GM19238 (cell line): ENCODE measurements at regions not wholly inside any gene's neighbourhood (a gene's known extent, or its start where the extent isn't known, plus 50 kb on each side); places are given as distances from the start of the nearest gene placed in this dataset.
"Not testable (repeated sequence)": the region's sequence is repeated elsewhere in the genome, so short reads cannot be mapped to it uniquely, and the experiment has no call there.

Source experiments
- DNase-seq: peaks from one replicate; pipeline ENCODE4 v3.0.0; 2011; ENCODE audit warnings: low spot score; ENCODE audit not compliant: insufficient read length

DNA sequence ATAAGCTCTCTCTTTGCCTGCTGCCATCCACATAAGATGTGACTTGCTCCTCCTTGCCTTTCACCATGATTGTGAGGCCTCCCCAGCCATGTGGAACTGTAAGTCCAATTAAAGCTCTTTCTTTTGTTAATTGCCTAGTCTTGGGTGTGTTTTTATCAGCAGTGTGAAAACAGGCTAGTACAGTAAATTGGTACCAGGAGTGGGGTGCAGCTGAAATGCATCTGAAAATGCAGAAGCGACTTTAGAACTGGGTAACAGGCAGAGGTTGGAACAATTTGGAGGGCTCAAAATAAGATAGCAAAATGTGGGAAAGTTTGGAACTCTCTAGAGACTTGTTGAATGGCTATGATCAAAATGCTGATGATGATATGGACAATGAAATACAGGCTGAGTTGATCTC, 192.9 kb upstream of the PTBP2 start:
- DNase-seq: not testable (repeated sequence)

- DNase-seq: no peak
Measured at GRCh38 chr1:96533820-96534219, 187.8 kb upstream of the PTBP2 start.

- DNase-seq: no peak
Measured at GRCh38 chr1:96536581-96536980, 185.0 kb upstream of the PTBP2 start.

DNA sequence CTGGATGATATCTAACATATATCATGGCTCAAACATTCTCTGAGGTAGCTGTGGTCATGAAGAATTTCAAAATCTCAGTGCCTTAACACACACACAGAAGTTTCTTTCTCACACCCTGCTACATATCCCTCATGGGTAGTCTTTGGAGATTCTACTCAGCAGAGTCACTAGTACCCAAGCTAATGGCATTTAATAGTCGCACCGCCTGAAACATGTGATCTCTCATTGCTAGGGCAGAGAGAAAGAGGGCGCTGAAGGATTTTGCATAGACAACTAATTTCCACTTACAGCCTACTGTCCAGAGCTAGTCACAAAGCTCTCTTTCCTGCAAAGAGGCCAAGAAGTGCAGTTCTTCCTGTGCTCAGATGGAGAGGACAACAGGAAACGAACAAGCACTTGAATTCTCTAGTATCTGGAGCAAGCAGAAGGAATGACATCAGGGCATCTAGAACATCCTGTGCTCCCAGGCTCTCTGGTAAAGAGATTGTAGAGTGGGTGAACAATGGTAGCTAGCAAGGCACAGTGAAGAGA, 183.4 kb upstream of the PTBP2 start:
- DNase-seq: no peak

DNA sequence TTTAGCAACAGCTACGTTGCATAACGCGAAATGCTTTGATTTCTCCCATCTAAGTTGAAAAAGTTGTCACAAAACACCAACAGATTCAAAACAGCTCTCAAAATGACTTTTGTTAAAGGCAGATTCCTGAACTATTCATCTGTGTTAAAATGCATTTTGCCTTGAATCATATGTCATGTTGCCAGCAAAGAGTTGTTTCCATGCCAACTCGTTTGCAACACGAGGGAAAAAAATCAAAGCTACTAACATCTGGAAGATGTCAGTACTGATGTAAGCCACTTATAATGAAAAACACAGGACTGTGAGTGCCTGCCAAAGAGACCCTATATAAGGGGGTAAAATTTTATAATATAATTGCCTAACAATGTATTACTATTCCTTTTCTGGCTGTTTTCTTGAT, 182.7 kb upstream of the PTBP2 start:
- DNase-seq: no peak

- DNase-seq: no peak
Measured at GRCh38 chr1:96541491-96541890, 180.1 kb upstream of the PTBP2 start.

DNA sequence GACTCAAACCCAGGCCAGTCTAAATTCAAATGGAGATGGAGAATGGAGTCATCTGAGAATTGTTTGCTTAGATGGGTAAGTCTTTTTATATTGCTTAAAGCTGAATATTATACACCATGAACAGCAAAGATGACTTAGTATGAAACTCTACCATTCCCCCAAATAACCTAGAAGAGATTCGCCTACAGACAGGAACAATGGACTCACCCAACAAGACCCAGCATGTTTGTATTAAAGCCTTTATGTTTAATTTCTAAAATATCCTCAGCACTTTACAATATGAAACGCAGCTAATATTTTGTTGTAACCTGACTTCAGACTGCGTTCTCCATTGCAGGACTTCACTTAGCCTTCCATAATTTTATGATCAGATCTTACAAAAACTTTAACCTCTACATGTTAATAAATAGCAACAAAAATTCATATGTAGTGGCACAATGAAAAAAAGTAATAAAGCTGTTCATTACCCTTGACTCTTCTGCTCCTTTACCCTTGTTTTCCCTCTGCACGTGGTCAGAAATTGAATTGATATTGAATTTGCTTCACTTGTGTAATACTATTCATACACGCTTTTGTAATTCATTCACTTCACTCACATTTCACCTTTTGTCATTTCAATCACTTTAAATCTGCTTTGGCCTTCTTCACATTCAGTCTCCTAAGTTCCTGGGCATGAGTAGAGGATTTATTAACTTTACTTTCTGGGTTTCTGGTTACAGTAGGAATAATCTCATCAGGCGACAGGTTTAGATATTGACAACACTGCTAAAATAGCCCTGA, 177.3 kb upstream of the PTBP2 start:
- no peak for DNase-seq

DNA sequence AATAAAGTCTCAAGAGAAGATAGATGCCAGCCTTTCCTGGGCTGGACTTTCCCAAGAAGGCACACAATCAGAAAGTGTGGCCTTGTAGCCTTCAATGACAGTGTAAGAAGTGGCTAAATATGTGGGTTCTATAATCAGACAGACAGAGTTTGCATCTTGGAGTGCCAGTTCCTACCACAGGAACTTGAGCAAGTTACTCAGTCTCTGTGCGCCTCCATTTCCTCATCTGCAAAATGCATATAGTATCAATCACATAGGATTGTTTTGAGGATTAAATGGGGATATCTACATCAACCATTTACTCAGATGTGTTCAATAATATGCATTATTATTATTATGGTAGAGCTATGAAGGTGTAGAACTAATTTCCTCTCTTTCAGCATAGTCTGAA, 176.8 kb upstream of the PTBP2 start:
- DNase-seq: no peak

DNA sequence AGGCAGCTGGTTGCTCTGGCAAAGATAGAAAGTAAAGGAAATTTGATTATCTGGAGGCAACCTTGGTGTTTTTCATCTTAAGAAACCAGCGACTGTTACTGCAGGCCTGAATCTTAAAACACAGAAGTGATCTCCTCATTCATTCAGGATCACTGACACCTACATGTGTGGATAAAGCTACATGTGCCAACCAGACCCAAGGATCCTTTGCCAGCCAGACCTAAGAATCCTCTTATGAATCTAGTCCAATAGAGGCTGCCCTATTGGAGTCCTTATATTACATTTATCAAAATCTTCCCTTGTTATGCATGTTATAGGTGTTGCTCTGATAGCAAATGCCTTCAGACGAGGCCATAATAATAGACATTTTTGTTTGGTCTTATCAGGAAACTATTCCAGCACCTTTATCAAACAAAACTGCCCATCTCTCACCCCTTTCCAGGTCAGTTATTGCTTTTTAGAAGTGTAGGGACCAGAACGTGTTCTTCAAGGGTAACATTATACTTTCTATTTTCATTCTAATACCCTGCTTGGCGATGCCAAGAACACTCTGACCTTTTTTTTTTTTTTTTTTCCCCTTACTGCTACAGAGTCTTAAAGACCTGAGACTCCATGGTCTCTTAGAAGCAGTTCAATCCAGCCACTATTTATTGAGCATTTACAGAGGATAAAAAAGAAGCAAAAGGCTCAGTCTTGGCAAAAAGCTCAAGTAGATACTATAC, 175.5 kb upstream of the PTBP2 start:
- DNase-seq: no peak

- no peak for DNase-seq
Measured at GRCh38 chr1:96550061-96550460, 171.5 kb upstream of the PTBP2 start.

DNA sequence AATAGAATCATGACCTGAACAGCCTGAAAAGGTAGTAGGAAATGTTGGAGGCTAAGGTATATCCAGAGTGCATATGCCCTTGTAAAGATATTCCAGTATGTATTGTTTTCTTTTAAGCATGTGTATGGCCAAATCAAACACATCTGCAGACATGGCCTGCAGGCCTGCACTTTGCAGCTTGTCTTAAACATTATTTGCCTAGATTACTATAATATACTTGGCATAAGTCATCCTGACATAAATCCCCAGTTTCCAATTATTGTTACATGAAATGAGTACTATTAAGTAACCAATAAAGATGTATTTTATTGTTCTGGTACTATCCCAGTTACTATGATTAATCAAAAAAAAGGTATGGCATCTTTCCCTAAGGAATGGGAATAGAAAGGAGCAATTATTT, 169.1 kb upstream of the PTBP2 start:
- no peak for DNase-seq

GRCh38 chr1:96553811-96554210, 167.8 kb upstream of the PTBP2 start:
- DNase-seq: no peak

GRCh38 chr1:96554364-96554763, 167.2 kb upstream of the PTBP2 start:
- DNase-seq: no peak

GRCh38 chr1:96557336-96557735, 164.2 kb upstream of the PTBP2 start:
- DNase-seq: no peak

DNA sequence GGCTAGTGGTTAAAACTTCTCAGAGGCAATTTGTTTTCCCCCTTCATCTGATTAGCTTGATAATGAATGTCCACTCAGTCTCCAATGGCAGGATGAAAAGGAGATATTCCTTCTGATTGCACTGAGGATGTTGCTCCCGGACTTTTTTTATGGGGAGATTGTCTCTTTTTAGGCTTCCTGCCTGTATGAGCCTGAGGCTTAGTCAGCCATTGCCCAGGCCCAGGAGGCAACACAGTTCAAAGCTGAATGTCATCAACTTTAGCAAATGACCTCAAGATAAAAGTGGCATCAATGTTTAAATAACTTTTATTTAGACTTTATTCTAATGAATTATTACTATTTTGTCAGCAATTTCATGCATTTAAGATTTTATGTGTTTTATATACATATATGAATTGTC, 162.9 kb upstream of the PTBP2 start:
- DNase-seq: no peak

- DNase-seq: no peak
Measured at GRCh38 chr1:96559181-96559580, 162.4 kb upstream of the PTBP2 start.

DNA sequence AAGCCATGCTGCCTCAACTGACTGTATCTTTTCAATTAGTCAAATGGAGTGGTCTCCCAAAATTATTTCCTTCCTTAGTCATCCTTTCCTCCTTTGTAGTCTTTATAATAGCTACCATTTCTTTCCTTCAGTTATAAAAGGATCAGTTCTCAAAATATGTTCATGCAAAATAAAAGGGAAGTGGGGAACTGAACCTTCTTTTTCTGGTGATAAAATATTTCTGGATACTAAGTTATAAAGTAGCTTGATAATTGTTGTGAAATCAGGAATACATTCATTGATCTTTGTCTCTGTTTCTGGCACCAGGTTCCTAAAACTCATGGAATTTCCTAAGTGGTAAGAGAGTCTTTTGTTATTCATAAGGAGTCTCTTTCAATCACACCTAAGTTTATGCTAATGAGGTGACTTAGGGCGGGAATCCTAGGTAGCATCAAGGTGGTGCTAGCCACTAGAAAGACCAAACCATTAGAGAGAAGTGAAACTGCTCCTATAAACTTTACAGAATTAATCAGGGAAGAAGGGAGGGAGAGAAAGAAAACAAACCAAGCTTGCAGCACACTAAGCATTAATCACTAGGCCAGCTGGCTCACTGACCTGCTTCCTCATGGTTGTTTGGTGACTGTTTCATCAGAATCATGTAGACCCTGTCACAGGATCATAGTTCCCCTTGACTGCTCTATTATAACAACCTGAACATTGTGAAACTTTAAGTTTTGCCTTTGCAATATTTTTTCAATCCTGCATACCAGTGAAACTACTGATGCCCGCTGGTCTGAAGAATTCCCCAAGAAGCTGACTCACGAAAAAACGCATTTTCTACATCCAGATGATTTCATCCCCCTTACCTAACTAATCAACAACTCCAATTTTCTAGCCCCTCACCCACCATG, 161.6 kb upstream of the PTBP2 start:
- DNase-seq: no peak

DNA sequence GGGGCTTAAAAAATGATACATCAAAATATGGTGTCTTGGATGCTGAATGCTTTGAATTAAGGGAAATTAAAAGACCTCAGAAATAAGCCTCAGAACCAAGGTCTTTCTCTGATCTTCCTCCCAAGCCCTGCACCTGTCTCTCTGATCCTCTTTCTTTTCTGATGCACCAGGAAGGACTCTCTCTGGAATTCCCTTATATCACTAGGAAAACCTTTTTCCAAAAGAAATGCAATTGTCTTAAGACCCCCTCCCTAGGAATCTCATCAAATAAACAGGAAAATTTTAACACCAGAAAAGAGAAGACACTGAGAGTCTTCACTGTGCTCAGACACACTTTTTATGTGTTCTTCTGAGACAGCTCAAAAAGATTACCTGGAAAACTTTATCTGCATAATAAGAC, 159.5 kb upstream of the PTBP2 start:
- DNase-seq: no peak

- not testable (repeated sequence) for DNase-seq
Measured at GRCh38 chr1:96564401-96564800, 157.2 kb upstream of the PTBP2 start.

DNA sequence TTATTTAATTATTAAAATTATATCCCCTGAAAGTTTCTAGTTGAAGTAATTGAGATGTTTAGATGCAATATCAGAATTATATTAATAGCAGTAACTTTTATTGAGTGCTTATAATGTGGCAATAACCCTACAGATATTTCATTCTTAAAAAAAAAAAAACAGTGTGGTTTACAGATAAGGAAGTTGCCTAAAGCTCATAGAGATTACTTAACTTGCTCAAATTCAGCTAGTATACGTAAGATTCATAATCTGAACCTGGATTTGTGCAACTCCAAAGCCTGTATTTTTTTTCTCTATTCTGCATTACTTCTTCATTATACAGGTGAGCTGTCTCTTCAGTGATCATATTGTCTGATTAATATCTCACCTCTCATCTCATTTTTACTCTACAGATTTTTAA, 156.0 kb upstream of the PTBP2 start:
- no peak for DNase-seq

GRCh38 chr1:96568639-96569038, 152.9 kb upstream of the PTBP2 start:
- DNase-seq: no peak

DNA sequence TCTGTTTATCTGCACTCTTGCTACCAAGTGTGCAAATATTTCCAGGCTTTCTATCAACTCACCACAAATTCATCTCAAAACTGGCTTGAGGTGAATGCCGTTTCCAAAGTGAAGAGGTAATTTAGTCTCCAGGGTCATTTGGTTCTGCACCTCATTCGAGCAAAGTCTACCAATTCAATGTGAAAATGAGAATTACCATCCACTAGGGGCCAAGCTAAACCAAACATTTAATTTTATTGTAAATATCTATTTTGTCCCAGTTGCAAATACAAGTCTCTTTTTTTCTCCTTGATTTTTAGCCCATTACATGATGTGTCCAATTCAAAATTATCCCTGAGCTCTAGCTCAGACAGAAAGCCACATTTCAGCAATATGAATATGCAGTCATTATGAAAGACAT, 152.3 kb upstream of the PTBP2 start:
- DNase-seq: no peak
